HepG2 (cell line): ENCODE measurements at regions not wholly inside any gene's neighbourhood (a gene's known extent, or its start where the extent isn't known, plus 50 kb on each side); places are given as distances from the start of the nearest gene placed in this dataset.

ENCODE experiments used
- IKZF1 ChIP-seq: fragments of 450-650 bp; IDR thresholded peaks from 2 replicates; pipeline ENCODE4 v1.7.1; 2016
- PHF5A ChIP-seq: IDR thresholded peaks from one replicate; pipeline ENCODE4 v1.6.1; 2018; ENCODE audit warnings: low read depth, missing genetic modification reagents; ENCODE audit not compliant: unreplicated experiment
- SOX5 ChIP-seq: IDR thresholded peaks from 2 replicates; pipeline ENCODE4 v1.6.1; 2016; ENCODE audit warnings: borderline replicate concordance
- SP140L ChIP-seq: sonication (generic); formaldehyde crosslinking; IDR thresholded peaks from 2 replicates; pipeline ENCODE4 v1.4.0; 2020; ENCODE audit warnings: missing genetic modification reagents, borderline replicate concordance
- ZFP41 ChIP-seq: sonication (generic); formaldehyde crosslinking; IDR thresholded peaks from 2 replicates; pipeline ENCODE4 v1.4.0; 2020; ENCODE audit warnings: mild to moderate bottlenecking, missing genetic modification reagents, borderline replicate concordance
- TF ChIP-seq, protein P1 (sequence below), 2 experiments: sonication (generic) in 1 of 2; formaldehyde crosslinking in 1 of 2; IDR thresholded peaks; 2 replicates each; pipeline versions ENCODE4 v1.6.1 to v1.9.0; 2014 to 2022; ENCODE audit warnings: antibody characterized with exemption in 1 of 2, borderline replicate concordance in 1 of 2, inconsistent platforms in 1 of 2, low read depth in 1 of 2, missing genetic modification reagents in 1 of 2
- TF ChIP-seq, protein P2 (sequence below): sonication (generic); formaldehyde crosslinking; IDR thresholded peaks from 2 replicates; pipeline ENCODE4 v1.4.0; 2020; ENCODE audit warnings: missing genetic modification reagents
- TF ChIP-seq, protein P3 (sequence below): sonication (generic); formaldehyde crosslinking; IDR thresholded peaks from 2 replicates; pipeline ENCODE4 v1.9.0; 2021; ENCODE audit warnings: missing genetic modification reagents, mild to moderate bottlenecking, borderline replicate concordance

DNA sequence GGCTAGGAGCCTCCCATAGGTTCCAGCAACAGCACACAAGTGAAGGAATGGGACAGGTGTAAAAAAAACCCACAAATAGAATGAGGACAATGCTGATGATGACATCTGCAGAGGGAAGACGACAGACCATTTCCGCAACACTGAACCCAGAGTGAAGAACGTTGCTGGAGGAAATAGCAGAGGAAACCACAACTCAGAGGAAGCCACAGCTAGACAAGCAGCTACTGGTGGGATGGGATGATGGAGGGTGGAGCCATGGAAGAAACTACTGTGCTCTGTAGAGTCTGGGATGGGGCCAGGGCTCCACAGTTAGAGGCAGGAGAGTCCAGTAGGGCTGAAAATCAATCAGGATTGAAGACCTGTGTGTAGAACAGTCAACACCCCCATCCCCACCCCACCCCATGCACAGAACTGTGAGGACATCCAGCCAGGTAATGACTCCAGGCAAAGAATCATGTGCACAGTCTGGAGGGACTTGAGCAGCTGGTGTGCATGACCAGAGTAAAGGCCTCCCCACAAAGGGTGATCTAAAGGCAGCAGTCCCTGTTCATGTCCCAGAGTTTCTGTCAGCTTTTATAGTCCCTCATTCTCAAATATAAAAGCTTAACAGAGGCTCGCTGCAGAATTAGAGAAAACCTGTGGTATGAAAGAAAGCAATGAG lies 65.2 kb upstream of the SPIN1 start (continued):
- TF ChIP-seq, protein P1, sequence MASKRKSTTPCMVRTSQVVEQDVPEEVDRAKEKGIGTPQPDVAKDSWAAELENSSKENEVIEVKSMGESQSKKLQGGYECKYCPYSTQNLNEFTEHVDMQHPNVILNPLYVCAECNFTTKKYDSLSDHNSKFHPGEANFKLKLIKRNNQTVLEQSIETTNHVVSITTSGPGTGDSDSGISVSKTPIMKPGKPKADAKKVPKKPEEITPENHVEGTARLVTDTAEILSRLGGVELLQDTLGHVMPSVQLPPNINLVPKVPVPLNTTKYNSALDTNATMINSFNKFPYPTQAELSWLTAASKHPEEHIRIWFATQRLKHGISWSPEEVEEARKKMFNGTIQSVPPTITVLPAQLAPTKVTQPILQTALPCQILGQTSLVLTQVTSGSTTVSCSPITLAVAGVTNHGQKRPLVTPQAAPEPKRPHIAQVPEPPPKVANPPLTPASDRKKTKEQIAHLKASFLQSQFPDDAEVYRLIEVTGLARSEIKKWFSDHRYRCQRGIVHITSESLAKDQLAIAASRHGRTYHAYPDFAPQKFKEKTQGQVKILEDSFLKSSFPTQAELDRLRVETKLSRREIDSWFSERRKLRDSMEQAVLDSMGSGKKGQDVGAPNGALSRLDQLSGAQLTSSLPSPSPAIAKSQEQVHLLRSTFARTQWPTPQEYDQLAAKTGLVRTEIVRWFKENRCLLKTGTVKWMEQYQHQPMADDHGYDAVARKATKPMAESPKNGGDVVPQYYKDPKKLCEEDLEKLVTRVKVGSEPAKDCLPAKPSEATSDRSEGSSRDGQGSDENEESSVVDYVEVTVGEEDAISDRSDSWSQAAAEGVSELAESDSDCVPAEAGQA (IDR thresholded peaks at IDR 0.05; ENCODE audit: low read depth), result no peak
- TF ChIP-seq, protein P1 (CRISPR knock-in tag; IDR thresholded peaks at IDR 0.05; ENCODE audit: borderline replicate concordance), result no peak
- no peak for TF ChIP-seq SP140L (CRISPR knock-in tag)
- no peak for TF ChIP-seq PHF5A (CRISPR knock-in tag)
- no peak for TF ChIP-seq ZFP41 (CRISPR knock-in tag)
- TF ChIP-seq, protein P2, sequence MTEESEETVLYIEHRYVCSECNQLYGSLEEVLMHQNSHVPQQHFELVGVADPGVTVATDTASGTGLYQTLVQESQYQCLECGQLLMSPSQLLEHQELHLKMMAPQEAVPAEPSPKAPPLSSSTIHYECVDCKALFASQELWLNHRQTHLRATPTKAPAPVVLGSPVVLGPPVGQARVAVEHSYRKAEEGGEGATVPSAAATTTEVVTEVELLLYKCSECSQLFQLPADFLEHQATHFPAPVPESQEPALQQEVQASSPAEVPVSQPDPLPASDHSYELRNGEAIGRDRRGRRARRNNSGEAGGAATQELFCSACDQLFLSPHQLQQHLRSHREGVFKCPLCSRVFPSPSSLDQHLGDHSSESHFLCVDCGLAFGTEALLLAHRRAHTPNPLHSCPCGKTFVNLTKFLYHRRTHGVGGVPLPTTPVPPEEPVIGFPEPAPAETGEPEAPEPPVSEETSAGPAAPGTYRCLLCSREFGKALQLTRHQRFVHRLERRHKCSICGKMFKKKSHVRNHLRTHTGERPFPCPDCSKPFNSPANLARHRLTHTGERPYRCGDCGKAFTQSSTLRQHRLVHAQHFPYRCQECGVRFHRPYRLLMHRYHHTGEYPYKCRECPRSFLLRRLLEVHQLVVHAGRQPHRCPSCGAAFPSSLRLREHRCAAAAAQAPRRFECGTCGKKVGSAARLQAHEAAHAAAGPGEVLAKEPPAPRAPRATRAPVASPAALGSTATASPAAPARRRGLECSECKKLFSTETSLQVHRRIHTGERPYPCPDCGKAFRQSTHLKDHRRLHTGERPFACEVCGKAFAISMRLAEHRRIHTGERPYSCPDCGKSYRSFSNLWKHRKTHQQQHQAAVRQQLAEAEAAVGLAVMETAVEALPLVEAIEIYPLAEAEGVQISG (CRISPR knock-in tag), result no peak
- no peak for TF ChIP-seq SOX5 (CRISPR knock-in tag)
- TF ChIP-seq, protein P3, sequence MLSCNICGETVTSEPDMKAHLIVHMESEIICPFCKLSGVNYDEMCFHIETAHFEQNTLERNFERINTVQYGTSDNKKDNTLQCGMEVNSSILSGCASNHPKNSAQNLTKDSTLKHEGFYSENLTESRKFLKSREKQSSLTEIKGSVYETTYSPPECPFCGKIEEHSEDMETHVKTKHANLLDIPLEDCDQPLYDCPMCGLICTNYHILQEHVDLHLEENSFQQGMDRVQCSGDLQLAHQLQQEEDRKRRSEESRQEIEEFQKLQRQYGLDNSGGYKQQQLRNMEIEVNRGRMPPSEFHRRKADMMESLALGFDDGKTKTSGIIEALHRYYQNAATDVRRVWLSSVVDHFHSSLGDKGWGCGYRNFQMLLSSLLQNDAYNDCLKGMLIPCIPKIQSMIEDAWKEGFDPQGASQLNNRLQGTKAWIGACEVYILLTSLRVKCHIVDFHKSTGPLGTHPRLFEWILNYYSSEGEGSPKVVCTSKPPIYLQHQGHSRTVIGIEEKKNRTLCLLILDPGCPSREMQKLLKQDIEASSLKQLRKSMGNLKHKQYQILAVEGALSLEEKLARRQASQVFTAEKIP (CRISPR knock-in tag), result no peak
- TF ChIP-seq IKZF1, result no peak
